ENCODE measurements at regions not wholly inside any gene's neighbourhood (a gene's known extent, or its start where the extent isn't known, plus 50 kb on each side); places are given as distances from the start of the nearest gene placed in this dataset.

GRCh38 chr1:114322207-114322606 is 168.5 kb upstream of the SYT6 start:
- ATAC-seq (ENCODE audit: low read depth), result no peak
- H3K4ac ChIP-seq (ENCODE audit: low read depth, low read length), result peak overlapping the region; percentile 54
- no peak overlapping the region for H2AFZ ChIP-seq (replicated peaks; ENCODE audit: low read length, poor library complexity)
- H4K8ac ChIP-seq (ENCODE audit: low read depth in 2 of 2, low read length in 2 of 2), result no peak overlapping the region
- no peak overlapping the region for H3K9ac ChIP-seq (ENCODE audit: low read depth, low read length)
- H3K56ac ChIP-seq (ENCODE audit: extremely low read depth, insufficient read depth, low read length), result no peak overlapping the region
- peaks cover 9% of the 10 kb centered on the region for H3K9me1 ChIP-seq (ENCODE audit: insufficient read depth, low read length)
- H3K79me1 ChIP-seq (ENCODE audit: low read depth in 1 of 2, low read length in 2 of 2), result no peaks in the 10 kb centered on the region
- WGBS, 2 experiments (ENCODE audit: extremely low coverage in 2 of 2, insufficient read length in 1 of 2), result 80% methylated on average over 1 of the region's 3 CpGs; no CpG with 5 or more reads in 1 of the 2 experiments
- in situ Hi-C loops (cut with MboI; ENCODE audit: low sequenced_read_pairs) (no loop called here), dilution Hi-C loops (cut with HindIII; ENCODE audit: low sequenced_read_pairs, unreplicated experiment) (no loop called here), intact Hi-C loops (cut with micrococcal nuclease) (no loop called here)
- no TSS peak for BruUV-seq (replicated peaks)
- H2BK20ac ChIP-seq (ENCODE audit: low read depth, low read length), result peak overlapping the region; percentile 86
- peaks cover 5% of the 10 kb centered on the region for H3K4me1 ChIP-seq (ENCODE audit: control insufficient read depth, insufficient read depth, low read length)
- no peak overlapping the region for H4K5ac ChIP-seq (ENCODE audit: low read depth, low read length)
- H4K20me1 ChIP-seq (ENCODE audit: insufficient read depth, low read length), result no peaks in the 10 kb centered on the region
- no peak for TF ChIP-seq NFE2L2 (IDR thresholded peaks at IDR 0.05; ENCODE audit: low read depth, low read length)
- no peak for TF ChIP-seq MXI1 (IDR thresholded peaks at IDR 0.05; ENCODE audit: borderline replicate concordance, low read depth, low read length)
- no peak for TF ChIP-seq SMC3 (IDR thresholded peaks at IDR 0.05; ENCODE audit: low read depth, low read length)
- DNase-seq, result no peak
- H3K23ac ChIP-seq (ENCODE audit: low read depth, low read length), result no peak overlapping the region; the same call in 1 of the 2 replicates
- H3K27ac ChIP-seq (ENCODE audit: insufficient read depth, low read length), result no peak overlapping the region
- H3K4me3 ChIP-seq (ENCODE audit: insufficient read depth, low read depth, low read length), result no peak overlapping the region
- H3K27me3 ChIP-seq (ENCODE audit: control insufficient read depth, insufficient read depth, low read length), result no peaks in the 10 kb centered on the region
- ChIA-PET CTCF (no interaction called here), POLR2A (ENCODE audit: unreplicated experiment) (no interaction called here)
- no peak overlapping the region; the same call in 1 of the 2 replicates for H3K18ac ChIP-seq (ENCODE audit: low read depth, low read length)
- no peak overlapping the region for H3K4me2 ChIP-seq (ENCODE audit: low read depth, low read length)
- H2BK15ac ChIP-seq (ENCODE audit: low read depth, low read length), result peak overlapping the region; percentile 86; the same call in 1 of the 3 replicates
- no peak overlapping the region for H2BK5ac ChIP-seq (ENCODE audit: low read depth, low read length, poor library complexity, severe bottlenecking)
- H2AK9ac ChIP-seq (replicated peaks; ENCODE audit: low read depth, low read length, poor library complexity), result no peak overlapping the region
- peak overlapping the region; percentile 83 for H3K14ac ChIP-seq (replicated peaks; ENCODE audit: low read depth, low read length)
- H4K91ac ChIP-seq (ENCODE audit: insufficient read depth, low read depth, low read length), result peak overlapping the region; percentile 54
- H2BK120ac ChIP-seq (ENCODE audit: low read depth, low read length), result peak overlapping the region; percentile 59
- no peaks in the 10 kb centered on the region for H3K36me3 ChIP-seq (ENCODE audit: control insufficient read depth, insufficient read depth, low read length)
- H2AK5ac ChIP-seq (ENCODE audit: low read depth, low read length), result peak overlapping the region; percentile 90; the same call in 1 of the 2 replicates
- H3K9me3 ChIP-seq (ENCODE audit: control insufficient read depth, insufficient read depth, low read length), result no peaks in the 10 kb centered on the region

Measured in IMR-90 (cell line).